GM18951 (cell line): ENCODE measurements at regions not wholly inside any gene's neighbourhood (a gene's known extent, or its start where the extent isn't known, plus 50 kb on each side); places are given as distances from the start of the nearest gene placed in this dataset.

Source experiments
- POLR2A ChIP-seq: IDR thresholded peaks from 4 replicates; pipeline ENCODE4 v1.6.1; 2011; ENCODE audit warnings: mild to moderate bottlenecking; ENCODE audit not compliant: insufficient read length, insufficient read depth; ENCODE audit errors: extremely low read depth
- in situ Hi-C: fragments of 300-500 bp; cut with MboI; formaldehyde crosslinking; loops from one replicate; pipeline ENCODE4 v1.12.0; 2022; ENCODE audit warnings: low sequenced_read_pairs, mixed read lengths, inconsistent platforms; ENCODE audit not compliant: unreplicated experiment

DNA sequence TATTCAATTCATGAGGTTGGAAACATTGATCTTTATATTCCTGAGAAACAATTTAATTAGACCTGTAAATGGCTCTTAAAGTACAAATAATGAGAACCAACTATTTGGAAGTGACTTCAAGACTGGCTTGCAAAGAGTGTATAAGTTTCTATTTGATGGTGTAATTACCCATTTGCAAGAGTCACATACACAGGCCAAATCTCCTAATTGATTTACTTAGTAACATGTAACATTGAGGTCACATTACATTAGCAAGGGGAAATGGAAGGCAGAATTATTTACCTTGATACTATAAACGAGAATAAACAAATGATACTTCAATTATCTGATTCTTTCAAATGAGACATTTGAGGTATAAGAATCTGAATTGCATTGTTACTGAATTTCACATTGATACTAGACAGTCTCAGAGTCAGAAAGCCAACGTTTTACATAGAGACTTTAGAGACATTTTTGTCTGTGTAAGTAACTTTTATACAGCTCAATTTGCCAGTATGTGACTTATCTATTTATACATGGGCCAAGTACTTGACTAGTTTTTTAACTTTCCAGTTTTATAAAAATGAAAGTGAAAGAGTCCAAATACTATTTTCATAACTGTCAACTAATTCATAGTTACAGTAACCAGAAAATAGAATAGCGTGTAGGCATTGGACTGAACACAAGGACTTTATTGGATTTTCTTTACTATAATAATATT is 95.6 kb upstream of the RFC3 start:
- no peak for TF ChIP-seq POLR2A
- in situ Hi-C loops = loop anchor here (5.0 to 25.0 kb wide), 3 partner anchors 180 to 1440 kb away; no protein-coding TSS in a partner anchor

DNA sequence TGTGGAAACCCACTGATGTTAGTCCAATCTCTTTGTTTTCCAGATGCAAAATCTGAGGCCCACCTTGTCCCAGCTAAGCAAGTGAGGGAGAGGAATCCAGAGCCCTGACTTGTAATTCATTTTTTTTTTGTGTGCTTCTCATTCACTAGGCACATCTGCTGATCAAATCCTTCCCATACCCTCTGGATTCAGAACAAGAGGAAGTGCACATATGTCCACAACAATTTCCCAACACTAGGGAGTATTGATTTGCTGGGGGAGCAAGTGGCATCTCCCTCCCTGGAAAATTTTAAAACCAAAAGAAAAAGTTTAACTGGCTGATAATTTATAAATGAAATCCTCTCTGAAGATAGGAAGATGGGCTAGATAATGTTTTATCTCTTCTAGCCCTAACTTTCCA is 94.6 kb upstream of the RFC3 start:
- in situ Hi-C loops = loop anchor here (5.0 to 25.0 kb wide), 3 partner anchors 181 to 1439 kb away; no protein-coding TSS in a partner anchor
- no peak for TF ChIP-seq POLR2A

DNA sequence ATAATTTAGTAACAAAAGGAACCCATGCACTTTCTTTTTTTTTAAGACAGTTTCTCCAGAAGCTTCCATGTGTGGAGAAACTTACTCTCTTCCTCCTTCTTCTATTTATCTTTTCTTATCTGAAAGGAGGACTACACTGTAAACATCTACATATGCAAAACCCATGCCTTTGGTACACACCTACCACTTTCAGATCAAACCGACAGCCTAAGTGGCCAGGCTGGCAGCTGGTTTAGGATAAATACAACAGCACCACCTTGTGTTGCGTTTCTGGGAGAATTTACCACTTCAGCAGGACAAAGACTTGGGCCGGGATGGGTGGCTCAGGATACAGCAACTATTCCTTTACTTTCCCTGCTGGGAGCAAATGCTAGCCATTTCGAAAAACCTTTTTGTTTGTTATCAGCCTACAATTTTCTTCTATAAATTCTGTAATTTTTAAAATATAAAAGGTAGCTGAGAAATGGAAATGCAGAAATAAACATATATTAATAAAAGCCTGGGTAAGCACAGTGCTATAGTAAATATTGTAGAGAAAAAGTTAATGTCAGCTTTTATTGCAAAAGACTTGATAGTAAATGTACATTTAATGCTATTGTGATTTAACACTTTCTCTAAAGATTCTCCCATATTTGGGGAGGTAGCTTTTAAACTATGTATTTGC is 94.0 kb upstream of the RFC3 start:
- in situ Hi-C loops = loop anchor here (5.0 to 25.0 kb wide), 3 partner anchors 182 to 1438 kb away; no protein-coding TSS in a partner anchor
- no peak for TF ChIP-seq POLR2A

DNA sequence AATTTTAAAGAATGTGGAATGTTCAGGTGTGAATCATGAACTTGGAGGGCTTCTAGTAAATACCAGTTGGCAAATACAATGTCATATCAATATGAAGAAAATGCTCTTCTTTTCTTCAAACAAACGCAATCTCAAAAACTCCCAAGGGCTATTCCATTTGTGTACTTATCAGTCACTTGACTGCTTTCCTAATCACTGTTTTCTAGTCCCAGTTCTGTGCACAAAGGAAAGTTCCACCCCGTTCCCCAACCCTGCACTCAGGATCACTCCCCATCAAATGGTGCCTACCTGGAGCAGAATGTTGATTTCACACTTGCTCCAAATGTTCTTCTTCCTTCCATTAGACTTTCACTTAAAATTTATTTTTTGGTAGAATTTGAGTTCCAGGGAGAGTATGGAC is 92.6 kb upstream of the RFC3 start:
- in situ Hi-C loops = loop anchor here (10.0 kb wide), 1 partner anchor 501 kb away; no protein-coding TSS in a partner anchor
- TF ChIP-seq POLR2A = no peak

DNA sequence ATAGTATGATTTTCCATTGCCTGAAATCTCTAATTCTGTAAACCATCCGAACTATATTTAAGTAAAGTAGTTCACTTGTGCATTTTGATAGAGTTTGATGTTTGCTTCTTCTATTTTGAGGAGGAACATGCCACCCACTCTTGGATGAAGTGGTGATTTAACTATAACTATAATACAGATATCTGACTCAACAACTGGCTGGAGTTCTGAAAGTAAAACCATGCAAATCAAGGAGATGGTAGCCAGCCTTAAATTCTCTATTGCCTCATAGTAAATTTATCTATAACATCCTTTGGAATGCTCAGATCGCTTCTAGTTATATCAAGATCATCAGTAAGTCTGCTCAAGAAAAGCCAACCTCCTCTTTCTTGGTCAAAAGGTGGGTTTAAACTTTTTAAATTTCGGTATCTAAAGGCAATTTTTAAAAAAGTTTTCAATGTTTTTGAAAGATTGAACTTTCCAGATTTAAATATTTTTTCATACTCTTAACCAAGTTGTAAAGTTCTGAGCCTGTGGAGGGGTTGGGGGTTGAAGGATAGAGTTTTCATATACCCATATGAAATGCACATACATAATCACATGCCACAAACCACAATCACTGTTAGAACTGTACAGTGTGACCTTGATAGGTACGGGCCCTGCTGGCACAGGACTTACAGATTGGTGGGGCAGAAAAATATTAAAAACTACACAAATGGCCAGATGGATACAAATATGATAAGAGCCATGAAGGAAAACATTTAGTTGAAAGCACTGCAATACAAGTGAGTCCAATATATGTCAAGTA is 90.5 kb upstream of the RFC3 start:
- in situ Hi-C loops = loop anchor here (10.0 kb wide), 1 partner anchor 503 kb away; no protein-coding TSS in a partner anchor
- TF ChIP-seq POLR2A = no peak

DNA sequence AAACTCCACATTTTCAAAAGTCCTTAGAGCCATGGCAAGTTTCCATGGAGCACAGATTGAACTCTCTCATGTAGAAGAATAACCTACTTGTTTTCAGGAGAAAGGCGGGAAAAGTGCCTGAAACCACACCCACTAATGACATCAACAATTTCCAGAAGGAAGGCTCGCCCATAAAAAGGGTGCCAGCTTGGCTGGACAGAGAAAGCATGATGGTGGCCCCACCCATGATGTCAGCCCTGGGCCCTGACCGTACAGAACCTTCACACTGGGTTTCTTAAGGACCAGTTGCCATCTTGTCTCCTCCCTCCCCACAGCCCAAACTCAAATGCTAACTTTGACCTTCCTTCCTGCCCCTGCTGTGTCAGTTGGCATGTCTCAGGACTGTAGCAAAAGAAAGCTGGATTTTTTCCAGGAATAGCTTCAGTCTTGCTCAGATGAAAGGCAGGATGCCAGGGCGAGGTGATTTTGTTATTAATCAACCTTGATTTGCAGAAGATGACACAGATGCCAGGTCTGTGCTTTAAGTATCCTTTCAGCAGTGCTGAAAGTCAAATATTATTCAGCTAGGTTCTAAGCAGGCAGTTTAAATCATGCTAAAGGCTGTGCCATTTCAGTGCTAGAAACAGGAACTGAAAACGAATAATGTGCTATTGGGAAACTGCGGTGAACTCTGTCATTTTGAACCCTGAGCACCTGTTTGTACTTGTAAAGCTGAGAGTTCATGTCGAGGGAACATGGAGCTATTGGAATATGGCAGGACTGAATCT is 89.5 kb upstream of the RFC3 start:
- no peak for TF ChIP-seq POLR2A
- in situ Hi-C loops = loop anchor here (10.0 kb wide), 1 partner anchor 504 kb away; no protein-coding TSS in a partner anchor

DNA sequence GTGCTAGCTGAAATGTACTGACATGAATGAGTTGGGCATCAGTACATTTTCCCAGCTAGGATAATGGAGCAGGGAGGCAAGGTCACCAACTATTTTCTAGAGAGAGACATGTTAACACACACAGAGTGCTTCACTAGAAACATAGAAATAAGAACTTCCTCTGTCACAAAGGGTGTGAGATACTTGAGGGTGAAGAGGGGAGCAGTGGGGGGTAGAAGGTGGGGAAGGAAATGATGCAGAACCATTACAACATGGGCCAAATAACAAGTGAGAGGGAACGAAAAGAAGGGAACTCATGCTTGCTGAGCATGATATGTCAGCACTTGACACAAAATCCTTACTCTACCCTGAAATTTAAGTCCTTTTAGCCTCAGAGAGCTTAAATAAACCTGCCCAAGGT is 87.8 kb upstream of the RFC3 start:
- no peak for TF ChIP-seq POLR2A
- in situ Hi-C loops = no loop called here

DNA sequence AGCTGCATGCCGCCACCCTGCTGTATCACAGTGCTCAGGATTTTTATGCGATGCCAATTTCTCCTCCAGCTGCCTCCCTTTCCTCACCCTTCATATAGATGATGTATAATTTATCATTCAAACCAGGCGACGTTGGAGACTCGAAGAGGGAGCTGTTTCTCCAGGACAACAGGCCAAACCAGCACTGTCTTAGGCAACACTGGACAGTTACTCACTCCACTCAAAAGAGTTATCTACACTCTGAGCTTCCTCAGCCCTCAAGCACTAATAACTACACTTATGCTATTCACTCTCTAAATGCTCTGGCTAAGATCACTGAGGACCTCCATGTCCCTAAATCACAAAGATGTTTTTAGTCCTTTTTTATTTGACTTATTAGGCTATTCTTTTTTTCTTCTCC is 87.3 kb upstream of the RFC3 start:
- in situ Hi-C loops = no loop called here

DNA sequence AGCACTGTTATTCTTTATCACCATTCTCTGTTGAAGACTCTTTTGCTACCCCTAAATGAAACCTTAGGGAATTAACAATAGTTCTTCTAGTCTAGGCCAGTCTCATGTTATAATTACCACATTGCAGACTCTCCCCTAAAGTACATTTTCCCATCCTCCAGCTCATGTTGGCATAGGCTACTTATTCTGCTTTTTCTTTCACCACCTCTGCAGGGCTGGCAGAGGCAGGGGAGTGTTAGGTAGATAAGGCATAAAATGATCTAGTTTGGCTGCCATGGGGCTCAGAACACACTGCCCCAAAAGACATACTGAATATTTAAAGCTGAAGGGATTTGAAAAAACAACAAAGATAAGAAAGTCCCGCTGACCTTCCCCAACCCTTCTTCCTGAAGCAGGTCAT is 82.7 kb upstream of the RFC3 start:
- no peak for TF ChIP-seq POLR2A
- in situ Hi-C loops = no loop called here

More for the DNA sequence above, 87.3 kb upstream of the RFC3 start:
- TF ChIP-seq POLR2A = no peak

DNA sequence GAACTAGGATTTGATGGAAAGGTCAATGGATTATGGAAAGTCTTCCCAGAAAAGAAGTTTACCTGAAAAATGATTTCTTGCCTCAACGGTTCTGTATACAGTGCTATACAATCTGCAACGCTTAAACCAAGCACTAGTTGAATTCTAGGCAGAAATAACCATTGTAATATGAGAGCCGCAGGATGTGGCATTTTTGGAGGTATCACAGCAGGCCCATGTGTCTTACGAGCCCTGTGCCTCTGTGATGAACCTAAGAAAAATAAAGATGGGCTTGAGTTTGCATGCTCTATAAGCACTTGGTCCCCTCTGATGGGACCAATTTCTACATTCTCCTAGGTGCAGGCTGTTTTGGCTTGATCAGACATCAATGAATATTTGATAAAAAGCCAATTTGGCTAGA is 78.7 kb upstream of the RFC3 start:
- in situ Hi-C loops = no loop called here
- TF ChIP-seq POLR2A = no peak

DNA sequence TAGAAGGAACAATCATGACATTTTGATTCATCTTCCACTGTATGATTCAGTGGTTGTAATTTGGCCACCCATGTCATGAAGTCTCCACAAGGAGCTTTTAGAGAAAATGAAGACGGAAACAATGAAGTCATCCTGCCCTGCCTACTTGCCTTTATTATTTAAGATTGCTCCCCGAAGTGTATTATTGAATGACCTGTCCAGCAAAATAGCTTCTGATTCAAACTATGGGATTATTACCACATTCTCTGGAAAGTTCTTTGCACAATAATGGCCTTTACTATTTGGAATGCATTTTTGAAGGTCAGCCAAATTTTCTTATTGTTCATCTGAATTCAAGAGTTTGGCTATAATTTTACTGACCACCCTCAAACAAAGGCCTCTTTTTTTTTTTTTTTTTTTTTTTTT is 77.8 kb upstream of the RFC3 start:
- TF ChIP-seq POLR2A = no peak
- in situ Hi-C loops = no loop called here

DNA sequence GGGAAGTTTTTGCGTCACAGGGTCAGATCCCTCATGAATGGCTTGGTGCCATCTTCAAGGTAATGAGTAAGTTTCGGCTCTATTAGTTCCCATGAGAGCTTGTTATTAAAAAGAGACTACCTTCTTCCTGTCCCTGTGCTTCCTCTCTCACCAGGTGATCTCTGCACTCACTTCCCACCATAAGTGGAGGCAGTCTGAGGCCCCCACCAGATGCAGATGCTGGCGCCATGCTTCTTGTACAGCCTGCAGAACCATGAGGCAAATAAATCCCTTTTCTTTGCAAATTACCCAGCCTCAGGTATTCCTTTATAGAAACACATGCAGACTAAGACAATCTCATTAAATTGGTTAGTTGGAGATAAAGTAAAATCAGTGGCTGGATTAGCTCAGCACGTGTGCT is 75.6 kb upstream of the RFC3 start:
- in situ Hi-C loops = no loop called here
- TF ChIP-seq POLR2A = no peak
